Lower leg skin (tissue), 4 donors: ENCODE measurements at regions not wholly inside any gene's neighbourhood (a gene's known extent, or its start where the extent isn't known, plus 50 kb on each side); places are given as distances from the start of the nearest gene placed in this dataset.

Experiments
- DNase-seq, 2 donors: peaks; one replicate each; pipeline ENCODE4 v3.0.0-alpha.2; 2019; ENCODE audit warnings: low spot score in 2 of 2
- H3K4me3 ChIP-seq: fragments of 200-600 bp; sonication (generic); 2 replicates; pipeline ENCODE4 v1.5.1; 2017; ENCODE audit warnings: mild to moderate bottlenecking, low read depth; ENCODE audit not compliant: poor library complexity, severe bottlenecking
- CTCF ChIP-seq, 3 donors: fragments of 450-650 bp; IDR thresholded peaks; one replicate each; pipeline ENCODE4 v1.5.1; 2016; ENCODE audit warnings: antibody characterized with exemption in 3 of 3, mild to moderate bottlenecking in 3 of 3, moderate library complexity in 2 of 3
- POLR2A ChIP-seq, 2 donors: fragments of 450-650 bp; IDR thresholded peaks; one replicate each; pipeline ENCODE4 v1.6.1; 2016 to 2017; ENCODE audit warnings: antibody characterized with exemption in 2 of 2, mild to moderate bottlenecking in 1 of 2, moderate library complexity in 1 of 2
- WGBS, 2 donors: methylation state at CpG; one replicate each; pipeline ENCODE4 v1.1.5; 2018; 5-methylcytosine and 5-hydroxymethylcytosine counted together
- intact Hi-C: fragments of 100-400 bp; cut with DNase I; formaldehyde crosslinking; loops from one replicate; pipeline ENCODE4 v1.15.0; 2023; ENCODE audit warnings: low total_unique reads

DNA sequence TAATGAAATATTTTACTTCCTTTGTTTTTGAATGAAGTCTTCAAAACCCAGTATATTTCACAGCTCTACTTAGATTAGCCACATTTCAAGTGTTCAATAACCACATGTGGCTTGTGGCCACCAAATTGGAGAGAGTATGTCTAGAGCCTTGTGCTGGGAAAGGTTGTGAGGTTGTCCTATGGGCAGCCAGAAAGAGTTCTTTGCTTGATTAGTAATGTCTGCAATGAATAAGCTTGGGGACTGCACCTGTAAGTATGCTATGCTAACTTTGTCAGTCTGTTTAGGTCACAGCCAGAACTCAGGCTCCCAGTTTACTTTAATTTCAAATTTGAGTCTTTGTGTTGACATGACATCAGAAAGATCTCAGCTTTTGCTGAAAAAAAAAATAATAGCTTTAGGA, 294.9 kb upstream of the SOX14 start:
- no peak for DNase-seq
- TF ChIP-seq POLR2A (IDR thresholded peaks at IDR 0.05): no peak
- no peak for TF ChIP-seq CTCF (IDR thresholded peaks at IDR 0.05)
- no peak overlapping the region for H3K4me3 ChIP-seq
- intact Hi-C loops: no loop called here

- TF ChIP-seq POLR2A (IDR thresholded peaks at IDR 0.05): no peak
- no peak for TF ChIP-seq CTCF (IDR thresholded peaks at IDR 0.05)
- H3K4me3 ChIP-seq: no peak overlapping the region
- 72 to 78% methylated on average over 4 of the region's 4 CpGs for WGBS, 2 donors
- intact Hi-C loops: no loop called here
- DNase-seq: no peak
Observed at GRCh38 chr3:137471130-137471529, 293.0 kb upstream of the SOX14 start.

- intact Hi-C loops: no loop called here
- no peak overlapping the region for H3K4me3 ChIP-seq
Observed at GRCh38 chr3:137471558-137472204, 292.4 kb upstream of the SOX14 start.

GRCh38 chr3:137477614-137478013, 286.5 kb upstream of the SOX14 start:
- no peak for DNase-seq
- WGBS, 2 donors: 78 to 85% methylated on average over 6 of the region's 6 CpGs
- H3K4me3 ChIP-seq: no peak overlapping the region
- TF ChIP-seq CTCF (IDR thresholded peaks at IDR 0.05): no peak
- no peak for TF ChIP-seq POLR2A (IDR thresholded peaks at IDR 0.05)
- intact Hi-C loops: no loop called here

More at GRCh38 chr3:137471558-137472204, 292.4 kb upstream of the SOX14 start:
- no peak for DNase-seq
- WGBS, 2 donors: 55 to 58% methylated on average over 5 of the region's 5 CpGs
- TF ChIP-seq CTCF (IDR thresholded peaks at IDR 0.05): no peak
- TF ChIP-seq POLR2A (IDR thresholded peaks at IDR 0.05): no peak

DNA sequence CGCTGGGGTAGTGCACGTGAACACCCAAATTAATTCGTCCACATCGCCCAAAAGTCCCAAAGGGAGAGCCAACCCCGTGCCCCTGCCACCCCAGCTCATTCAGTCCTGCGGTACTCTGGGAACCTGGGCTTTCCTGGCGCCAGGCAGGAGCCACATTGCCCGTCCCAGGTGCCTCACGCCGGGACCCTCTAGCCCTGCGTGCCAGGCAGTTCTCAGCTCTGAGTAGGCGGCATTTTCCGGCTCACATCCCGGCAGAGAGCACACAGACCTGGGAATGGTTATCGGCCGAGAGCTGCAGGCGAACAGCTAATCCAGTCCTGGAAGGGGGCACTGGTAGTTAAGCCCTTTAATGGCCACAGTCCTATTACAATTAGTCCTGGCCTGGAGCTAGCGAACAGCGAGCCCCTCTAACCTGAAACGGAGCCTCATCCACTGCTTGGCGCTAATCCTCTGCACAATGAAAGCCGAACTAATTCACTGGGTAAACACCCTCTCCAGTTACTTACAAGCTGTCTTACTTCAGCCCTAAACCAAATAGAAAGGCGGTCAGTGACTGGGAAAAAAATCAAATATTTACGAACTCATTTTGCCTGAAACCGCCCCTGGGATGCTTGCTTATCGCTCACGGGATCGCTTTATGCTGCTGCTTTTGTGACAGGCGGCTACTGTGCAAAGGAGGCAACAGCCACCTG, 254.6 kb upstream of the SOX14 start:
- intact Hi-C loops: no loop called here
- TF ChIP-seq POLR2A (IDR thresholded peaks at IDR 0.05) (no peak), CTCF (IDR thresholded peaks at IDR 0.05) (no peak)
- H3K4me3 ChIP-seq: no peak overlapping the region
- DNase-seq: no peak
- WGBS, 2 donors: 65 to 73% methylated on average over 29 of the region's 29 CpGs
